Suprapubic skin (tissue), 4 donors: ENCODE measurements at regions not wholly inside any gene's neighbourhood (a gene's known extent, or its start where the extent isn't known, plus 50 kb on each side); places are given as distances from the start of the nearest gene placed in this dataset.

Experiments
- CTCF ChIP-seq, 2 donors: fragments of 200-600 bp in 1 of 2; fragments of 450-650 bp in 1 of 2; sonication (generic) in 1 of 2; IDR thresholded peaks; one replicate each; pipeline ENCODE4 v1.5.1; 2016 to 2019; ENCODE audit warnings: antibody characterized with exemption in 2 of 2, mild to moderate bottlenecking in 1 of 2, moderate library complexity in 1 of 2
- EP300 ChIP-seq: sonication (generic); formaldehyde crosslinking; IDR thresholded peaks from one replicate; pipeline ENCODE4 v1.6.1; 2017; ENCODE audit warnings: antibody characterized with exemption
- POLR2A ChIP-seq, 2 donors: fragments of 450-650 bp; IDR thresholded peaks; one replicate each; pipeline ENCODE4 v1.6.1; 2017; ENCODE audit warnings: antibody characterized with exemption in 2 of 2, mild to moderate bottlenecking in 2 of 2, moderate library complexity in 2 of 2
- POLR2AphosphoS5 ChIP-seq, 3 donors: sonication (generic); formaldehyde crosslinking; IDR thresholded peaks; one replicate each; pipeline ENCODE4 v1.6.1; 2017; ENCODE audit warnings: antibody characterized with exemption in 3 of 3

- TF ChIP-seq CTCF (IDR thresholded peaks at IDR 0.05) (no peak), POLR2A (IDR thresholded peaks at IDR 0.05) (no peak), POLR2AphosphoS5 (IDR thresholded peaks at IDR 0.05) (no peak), EP300 (no peak)
These were observed 206.3 kb upstream of the TOM1L1 start for GRCh38 chr17:54694287-54694887.
